HG03378 (cell line): ENCODE measurements at regions not wholly inside any gene's neighbourhood (a gene's known extent, or its start where the extent isn't known, plus 50 kb on each side); places are given as distances from the start of the nearest gene placed in this dataset.
"Not testable (repeated sequence)": the region's sequence is repeated elsewhere in the genome, so short reads cannot be mapped to it uniquely, and the experiment has no call there.

Experiments
- ATAC-seq: cut with Tn5 transposase; IDR thresholded peaks from one replicate; pipeline ENCODE4 v1.9.1; 2021; ENCODE audit warnings: mild to moderate bottlenecking, moderate library complexity; ENCODE audit not compliant: unreplicated experiment

DNA sequence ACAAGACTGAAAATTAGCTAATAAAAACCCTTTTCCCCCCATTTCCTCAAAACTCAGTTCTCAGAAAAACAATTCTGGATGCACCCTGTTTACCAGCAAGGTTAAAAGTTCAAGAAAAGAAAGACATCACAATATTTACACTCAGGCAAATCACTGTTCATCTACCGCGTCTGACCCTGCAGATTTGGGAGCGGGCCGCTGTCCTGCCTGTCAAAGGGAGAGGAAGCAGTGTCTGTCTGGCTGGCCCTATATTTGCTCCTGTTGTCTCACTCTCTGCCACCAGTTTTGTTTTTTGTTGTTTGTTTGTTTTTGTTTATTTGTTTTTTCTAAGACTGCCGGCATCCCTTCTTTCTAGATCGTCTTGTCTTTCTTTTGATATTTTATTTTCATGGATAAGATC, 299.4 kb downstream of the BCL2L11 start:
- ATAC-seq: not testable (repeated sequence)

GRCh38 chr2:111420835-111421234, 300.1 kb downstream of the BCL2L11 start:
- ATAC-seq: not testable (repeated sequence)

DNA sequence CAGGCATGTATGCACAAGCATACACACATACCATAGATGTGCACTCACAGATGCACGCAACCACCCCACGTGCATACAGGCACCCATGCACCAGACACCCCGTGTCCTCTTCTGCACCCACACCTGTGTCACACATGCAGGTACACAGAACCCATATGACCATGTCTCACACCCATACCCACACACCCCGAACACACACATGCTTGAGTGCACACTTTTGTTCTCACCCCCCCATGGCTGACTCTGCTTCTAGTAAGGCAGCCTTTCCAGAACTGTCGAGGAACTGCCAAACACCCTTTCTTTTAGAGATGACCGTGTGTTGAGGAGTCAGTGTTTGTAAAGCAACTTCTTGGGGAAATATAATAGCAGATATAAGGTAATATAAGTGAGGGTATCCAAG, 301.2 kb downstream of the BCL2L11 start:
- not testable (repeated sequence) for ATAC-seq

- ATAC-seq: not testable (repeated sequence)
Measured at GRCh38 chr2:111422562-111422961, 301.8 kb downstream of the BCL2L11 start.

DNA sequence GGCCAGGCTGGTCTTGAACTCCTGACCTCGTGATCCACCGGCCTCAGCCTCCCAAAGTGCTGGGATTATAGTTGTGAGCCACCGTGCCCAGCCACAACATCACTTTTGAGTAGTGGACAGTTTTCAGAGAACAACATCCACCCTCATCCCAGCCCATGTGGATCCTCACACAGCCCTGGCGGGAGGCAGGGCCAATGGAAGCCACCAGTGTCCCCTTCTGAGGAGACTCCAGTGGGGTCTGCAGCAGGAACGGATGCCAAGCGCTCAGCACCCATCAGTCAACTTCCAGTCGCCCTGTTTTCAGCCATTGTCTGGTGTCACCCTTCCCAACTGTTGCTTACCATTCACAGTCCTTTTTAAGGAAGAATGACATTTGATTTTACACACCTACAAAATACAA, 302.5 kb downstream of the BCL2L11 start:
- not testable (repeated sequence) for ATAC-seq

- not testable (repeated sequence) for ATAC-seq
Measured at GRCh38 chr2:111424176-111424575, 303.5 kb downstream of the BCL2L11 start.

DNA sequence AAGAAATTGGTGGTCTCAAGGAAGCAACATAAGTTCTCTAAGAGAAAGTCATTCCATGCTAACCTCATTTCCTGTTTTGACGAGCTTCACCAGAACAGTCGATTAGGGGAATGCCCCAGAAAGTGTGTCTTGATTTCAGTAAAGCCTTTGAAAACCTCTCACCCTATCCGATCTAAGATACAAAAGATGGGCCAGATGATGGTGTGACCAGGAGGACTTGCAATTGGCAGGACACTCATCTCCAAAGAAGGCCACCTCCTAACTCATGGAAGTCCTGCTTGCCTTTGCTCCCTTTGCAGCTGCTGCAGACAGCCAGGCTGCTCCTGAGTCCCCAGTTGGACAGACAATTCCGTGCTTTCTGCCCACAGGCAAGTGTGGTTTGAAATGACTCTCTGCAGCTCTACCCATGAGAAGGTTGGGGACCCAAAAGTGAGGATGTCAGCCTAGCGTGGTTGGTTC, 304.2 kb downstream of the BCL2L11 start:
- peak; percentile 67 for ATAC-seq

- ATAC-seq: peak; percentile 39
Measured at GRCh38 chr2:111425789-111426201, 305.1 kb downstream of the BCL2L11 start.

- not testable (repeated sequence) for ATAC-seq
Measured at GRCh38 chr2:111427346-111427745, 306.6 kb downstream of the BCL2L11 start.

DNA sequence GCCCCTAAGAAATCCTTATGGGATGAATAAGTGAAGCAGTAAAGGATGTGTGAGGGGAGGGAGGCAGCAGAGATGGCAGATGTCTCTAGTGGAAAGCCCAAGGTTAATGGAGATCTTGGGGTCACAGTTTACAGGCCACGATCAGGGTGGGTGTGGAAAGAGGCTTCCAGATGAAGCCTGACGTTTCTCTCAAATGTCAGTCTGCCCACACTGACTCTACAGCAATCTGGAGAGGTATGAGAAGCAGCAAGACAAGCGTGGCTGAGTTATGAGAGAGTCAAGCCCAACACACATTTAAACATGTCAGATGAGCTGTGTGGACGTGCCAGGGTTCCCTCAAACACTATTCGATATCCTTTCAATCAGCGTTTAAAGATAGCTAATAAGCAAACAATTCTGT, 308.2 kb downstream of the BCL2L11 start:
- not testable (repeated sequence) for ATAC-seq

GRCh38 chr2:111429353-111429752, 308.6 kb downstream of the BCL2L11 start:
- ATAC-seq: not testable (repeated sequence)

DNA sequence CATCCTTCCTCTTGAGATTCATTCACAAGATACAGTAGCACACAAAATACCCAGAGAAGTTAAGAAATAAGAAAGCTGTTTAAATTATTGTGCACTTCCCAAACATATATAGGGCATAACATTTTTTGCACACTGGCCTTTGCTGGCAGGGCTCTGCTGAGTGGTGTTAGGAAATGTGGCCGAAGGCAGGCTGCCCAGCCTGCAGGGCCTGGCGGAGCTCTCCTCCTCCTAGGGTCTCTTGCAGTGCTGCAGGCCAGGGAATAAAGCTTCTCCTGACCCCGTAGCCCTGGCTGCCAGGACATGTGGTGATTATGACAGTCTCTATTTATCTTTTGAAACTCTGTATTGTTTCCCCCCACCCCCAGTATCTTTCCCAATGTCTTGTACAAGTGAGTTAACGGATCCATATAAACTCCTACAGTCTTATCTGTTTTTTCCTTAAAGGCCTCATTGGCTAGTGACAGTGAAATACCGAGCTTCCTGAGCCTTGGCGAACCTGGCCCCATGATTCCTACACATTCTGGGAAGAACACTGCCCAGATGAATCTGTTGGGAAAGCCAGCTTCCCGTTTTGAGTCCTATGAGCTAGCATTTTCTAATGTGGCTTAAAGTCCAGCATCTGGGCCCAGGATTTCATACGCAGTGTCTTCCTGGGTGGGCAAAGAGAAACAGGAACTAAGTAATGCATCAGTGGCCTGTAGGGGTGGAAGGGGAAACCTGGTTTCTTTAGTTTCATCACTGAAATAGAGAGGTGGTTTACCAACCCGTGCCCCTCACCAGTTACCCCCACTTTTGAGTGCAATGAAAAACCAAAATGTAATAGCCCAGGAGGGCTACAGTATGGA, 310.3 kb downstream of the BCL2L11 start:
- peak; percentile 39 for ATAC-seq

- ATAC-seq: not testable (repeated sequence)
Measured at GRCh38 chr2:111432423-111432822, 311.7 kb downstream of the BCL2L11 start.

DNA sequence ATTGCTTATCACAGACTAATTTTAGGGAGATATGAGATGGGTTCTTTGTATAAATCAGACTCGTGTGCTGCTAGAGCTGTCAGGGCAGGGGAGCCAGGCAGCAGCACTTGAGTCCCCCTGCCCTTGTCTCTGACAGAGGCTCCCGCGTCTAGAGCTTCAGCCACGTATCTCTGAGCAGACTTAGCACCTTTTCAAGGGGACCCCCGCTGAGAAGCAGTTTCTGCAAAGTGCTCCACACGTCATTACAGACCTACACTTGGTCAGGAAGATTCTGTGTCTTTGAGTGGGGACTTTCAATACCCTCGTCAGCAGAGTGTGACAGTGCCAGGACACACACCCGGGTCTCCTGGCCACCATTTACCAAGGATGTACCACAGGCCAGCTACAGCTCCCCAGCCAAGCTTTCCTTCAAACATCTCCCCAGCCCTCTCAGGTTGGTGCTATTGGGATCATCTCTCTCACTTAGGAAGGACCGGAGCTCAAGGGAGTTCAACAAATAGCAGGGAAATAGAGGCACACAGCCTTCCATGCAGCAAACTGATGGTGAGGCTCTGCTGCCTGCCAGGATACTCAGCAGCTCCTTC, 312.3 kb downstream of the BCL2L11 start:
- not testable (repeated sequence) for ATAC-seq

- not testable (repeated sequence) for ATAC-seq
Measured at GRCh38 chr2:111433892-111434607, 313.3 kb downstream of the BCL2L11 start.

GRCh38 chr2:111434608-111434939, 313.9 kb downstream of the BCL2L11 start:
- not testable (repeated sequence) for ATAC-seq

- ATAC-seq: not testable (repeated sequence)
Measured at GRCh38 chr2:111435553-111436310, 315.0 kb downstream of the BCL2L11 start.

- peak; percentile 56 for ATAC-seq
Measured at GRCh38 chr2:111436411-111436810, 315.7 kb downstream of the BCL2L11 start.

DNA sequence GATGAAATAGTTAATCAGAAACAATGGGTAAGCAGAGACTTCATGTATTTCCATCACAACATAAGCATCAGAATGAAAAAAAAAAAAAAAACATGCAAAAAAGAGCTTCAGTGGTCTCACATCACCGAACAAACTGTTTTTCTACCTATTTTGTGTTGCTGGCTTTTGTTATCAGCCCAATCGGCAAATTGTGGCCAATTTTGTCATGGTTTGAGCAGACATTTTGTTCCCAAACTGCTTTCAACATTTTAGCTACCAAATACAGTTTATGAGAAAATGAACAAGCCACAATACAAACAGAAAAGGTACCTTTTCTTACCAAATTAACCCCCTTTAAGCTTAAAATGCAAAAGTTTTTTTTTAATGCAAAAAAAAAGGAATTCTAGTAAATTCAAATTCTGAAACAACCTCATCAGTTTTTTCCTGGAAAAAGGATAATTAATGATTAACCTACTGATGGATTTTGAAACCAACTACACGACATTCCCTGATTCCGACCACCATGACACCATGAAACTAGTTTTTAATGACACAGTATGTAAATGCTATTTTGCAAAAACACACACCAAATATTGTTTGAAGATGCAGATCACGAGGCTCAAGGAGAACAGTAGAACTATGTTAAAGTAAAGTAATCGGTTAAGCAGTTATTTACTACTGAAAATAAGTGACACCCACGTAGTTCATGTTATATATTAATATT, 316.7 kb downstream of the BCL2L11 start:
- not testable (repeated sequence) for ATAC-seq

DNA sequence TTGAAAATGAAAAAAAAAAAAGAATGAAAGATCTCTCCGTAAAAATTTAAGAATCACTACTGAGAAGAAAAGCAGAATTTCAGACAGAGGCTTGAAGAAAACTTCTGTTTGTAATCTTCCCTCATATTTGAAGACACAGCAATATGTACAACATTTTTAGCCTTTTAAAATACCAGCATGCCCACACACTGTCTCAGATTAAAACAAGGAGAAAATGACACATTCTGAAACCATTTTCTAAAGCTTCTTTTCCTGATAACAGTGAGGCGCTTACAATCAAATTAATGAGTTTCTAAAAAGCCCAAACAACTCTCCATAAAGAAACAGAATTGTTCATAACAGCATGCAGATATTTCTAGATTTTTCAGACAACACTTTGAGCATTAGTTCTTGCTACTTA, 317.4 kb downstream of the BCL2L11 start:
- not testable (repeated sequence) for ATAC-seq
